Ascending aorta (tissue), 2 donors: ENCODE measurements at regions not wholly inside any gene's neighbourhood (a gene's known extent, or its start where the extent isn't known, plus 50 kb on each side); places are given as distances from the start of the nearest gene placed in this dataset.

Source experiments
- DNase-seq, 2 donors: peaks; one replicate each; pipeline ENCODE4 v3.0.0-alpha.2; 2019; ENCODE audit warnings: low spot score in 2 of 2
- H3K27ac ChIP-seq, 2 donors: fragments of 200-600 bp; sonication (generic); one replicate each; pipeline ENCODE4 v1.5.1; 2016 to 2017; ENCODE audit warnings: mild to moderate bottlenecking in 1 of 2
- H3K27me3 ChIP-seq: fragments of 200-600 bp; sonication (generic); one replicate; pipeline ENCODE4 v1.5.1; 2017
- H3K36me3 ChIP-seq, 2 donors: fragments of 200-600 bp; sonication (generic); one replicate each; pipeline ENCODE4 v1.5.1; 2016
- H3K4me1 ChIP-seq, 2 donors: fragments of 200-600 bp; sonication (generic); one replicate each; pipeline ENCODE4 v1.5.1; 2016 to 2017; ENCODE audit warnings: mild to moderate bottlenecking in 1 of 2
- H3K4me3 ChIP-seq, 2 donors: fragments of 200-600 bp; sonication (generic); one replicate each; pipeline ENCODE4 v1.5.1; 2016 to 2017; ENCODE audit warnings: mild to moderate bottlenecking in 1 of 2
- H3K9me3 ChIP-seq, 2 donors: fragments of 200-600 bp; sonication (generic); one replicate each; pipeline ENCODE4 v1.5.1; 2016
- intact Hi-C: fragments of 100-400 bp; cut with DNase I; formaldehyde crosslinking; loops from one replicate; pipeline ENCODE4 v1.15.1; 2023
- TF ChIP-seq, protein P1 (sequence below), 3 experiments: fragments of 200-600 bp in 2 of 3; fragments of 450-650 bp in 1 of 3; sonication (generic) in 2 of 3; IDR thresholded peaks; one replicate each; pipeline ENCODE4 v1.5.1; 2016 to 2019; ENCODE audit warnings: antibody characterized with exemption in 3 of 3, mild to moderate bottlenecking in 1 of 3, moderate library complexity in 1 of 3

DNA sequence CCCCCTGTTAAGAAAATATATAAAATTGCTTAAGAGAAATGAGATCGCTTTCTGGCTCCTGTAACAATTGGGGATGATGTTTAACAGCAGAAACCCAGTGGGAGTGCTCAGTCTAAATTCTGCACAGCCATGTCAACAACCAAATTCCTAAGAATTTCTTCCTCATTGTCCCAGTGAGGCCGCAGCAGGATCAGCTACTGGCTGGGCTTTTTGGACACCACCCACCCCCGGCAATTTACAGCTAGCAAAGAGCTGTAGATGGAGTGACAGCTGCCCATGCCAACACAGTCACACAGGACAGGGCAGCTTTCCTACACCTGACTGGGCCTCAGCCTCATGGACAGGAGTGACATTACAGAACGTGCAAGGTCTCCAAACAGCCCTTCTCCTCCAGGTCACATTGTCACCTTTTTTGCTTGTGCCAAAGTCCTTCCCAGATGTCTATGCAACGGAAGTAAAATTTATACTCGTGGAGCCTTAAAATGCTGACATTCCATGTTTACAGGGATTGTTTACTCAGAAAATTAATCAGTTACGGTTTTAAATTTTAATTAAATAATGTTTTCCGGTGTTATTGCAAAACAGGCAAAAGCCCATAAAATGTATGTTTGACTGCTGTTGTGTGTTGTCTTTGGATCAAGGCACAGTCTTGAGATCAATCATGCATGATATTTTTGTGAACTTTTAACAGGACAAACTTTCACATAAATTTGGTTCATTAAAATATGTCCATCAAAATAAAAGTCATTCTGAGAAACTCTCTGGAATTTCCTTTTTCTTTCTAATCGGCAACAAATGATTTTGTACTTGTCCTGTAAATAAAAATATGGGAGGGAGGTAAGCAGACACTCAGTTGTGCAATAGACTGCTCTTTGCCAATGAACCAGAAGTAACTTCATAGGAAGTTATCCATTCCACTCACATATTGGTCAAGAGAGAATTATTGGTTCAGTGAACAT, 943.2 kb downstream of the MCTP2 start:
- Histone ChIP-seq H3K36me3 (no peaks in the 10 kb centered on the region), H3K4me3 (no peak overlapping the region), H3K27me3 (no peaks in the 10 kb centered on the region), H3K4me1 (peaks cover 0 to 6% of the 10 kb centered on the region in 2 donors), H3K27ac (peak overlapping the region; percentile 22 to 23), H3K9me3 (peaks cover 0 to under 1% of the 10 kb centered on the region in 2 donors)
- TF ChIP-seq, protein P1, sequence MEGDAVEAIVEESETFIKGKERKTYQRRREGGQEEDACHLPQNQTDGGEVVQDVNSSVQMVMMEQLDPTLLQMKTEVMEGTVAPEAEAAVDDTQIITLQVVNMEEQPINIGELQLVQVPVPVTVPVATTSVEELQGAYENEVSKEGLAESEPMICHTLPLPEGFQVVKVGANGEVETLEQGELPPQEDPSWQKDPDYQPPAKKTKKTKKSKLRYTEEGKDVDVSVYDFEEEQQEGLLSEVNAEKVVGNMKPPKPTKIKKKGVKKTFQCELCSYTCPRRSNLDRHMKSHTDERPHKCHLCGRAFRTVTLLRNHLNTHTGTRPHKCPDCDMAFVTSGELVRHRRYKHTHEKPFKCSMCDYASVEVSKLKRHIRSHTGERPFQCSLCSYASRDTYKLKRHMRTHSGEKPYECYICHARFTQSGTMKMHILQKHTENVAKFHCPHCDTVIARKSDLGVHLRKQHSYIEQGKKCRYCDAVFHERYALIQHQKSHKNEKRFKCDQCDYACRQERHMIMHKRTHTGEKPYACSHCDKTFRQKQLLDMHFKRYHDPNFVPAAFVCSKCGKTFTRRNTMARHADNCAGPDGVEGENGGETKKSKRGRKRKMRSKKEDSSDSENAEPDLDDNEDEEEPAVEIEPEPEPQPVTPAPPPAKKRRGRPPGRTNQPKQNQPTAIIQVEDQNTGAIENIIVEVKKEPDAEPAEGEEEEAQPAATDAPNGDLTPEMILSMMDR (IDR thresholded peaks at IDR 0.05) = no peak
- intact Hi-C loops = loop anchor here (5.0 kb wide), 1 partner anchor 1173 kb away; no protein-coding TSS in a partner anchor
- DNase-seq = no peak

- peaks cover 0 to 14% of the 10 kb centered on the region in 2 donors for H3K9me3 ChIP-seq
- H3K4me3 ChIP-seq = no peak overlapping the region
- TF ChIP-seq, protein P1 (IDR thresholded peaks at IDR 0.05) = no peak
- intact Hi-C loops = no loop called here
- H3K4me1 ChIP-seq = peaks cover 0 to 6% of the 10 kb centered on the region in 2 donors
- H3K27me3 ChIP-seq = no peaks in the 10 kb centered on the region
- DNase-seq = no peak
- H3K36me3 ChIP-seq = no peaks in the 10 kb centered on the region
- no peak overlapping the region for H3K27ac ChIP-seq
These were observed 944.7 kb downstream of the MCTP2 start for GRCh38 chr15:95175914-95176658.

DNA sequence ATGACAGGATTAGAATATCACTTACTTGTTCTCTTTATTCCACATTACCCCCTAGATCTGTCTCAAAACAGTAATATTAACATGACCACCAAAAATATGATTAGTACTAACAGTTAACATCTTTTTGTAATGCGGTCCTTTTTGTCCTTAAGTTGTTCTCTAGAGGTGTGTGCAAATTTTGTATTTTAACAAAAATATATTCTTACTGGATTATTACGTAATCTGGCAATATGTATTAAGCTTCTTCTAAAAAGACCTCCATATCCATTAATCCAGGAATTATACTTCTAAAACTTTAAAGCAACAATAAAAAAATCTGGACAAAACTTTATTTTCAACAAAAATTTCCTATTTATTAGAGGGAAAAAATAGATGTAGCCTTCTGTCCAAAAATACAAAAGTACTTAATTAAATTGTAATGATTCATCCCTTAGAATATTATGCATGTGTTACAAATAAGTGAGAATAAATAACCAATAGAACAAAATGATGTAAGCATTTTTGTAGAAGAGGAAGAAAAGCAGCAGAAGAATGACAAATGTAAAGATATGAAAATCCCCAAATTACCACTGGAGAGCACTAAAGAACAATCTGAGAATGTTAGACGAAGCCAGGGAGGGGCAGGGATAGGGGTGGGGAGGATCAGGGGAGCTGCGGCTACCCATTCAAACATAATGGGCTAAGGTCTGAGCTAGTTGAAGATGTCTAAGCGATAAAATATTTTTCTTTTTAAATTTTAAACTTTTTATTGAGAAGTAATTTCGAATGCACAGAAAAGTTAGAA, 945.6 kb downstream of the MCTP2 start:
- Histone ChIP-seq H3K27me3 (no peaks in the 10 kb centered on the region), H3K4me1 (peaks cover 0 to 6% of the 10 kb centered on the region in 2 donors), H3K4me3 (no peak overlapping the region), H3K36me3 (no peaks in the 10 kb centered on the region), H3K27ac (no peak overlapping the region), H3K9me3 (peaks cover 0 to 14% of the 10 kb centered on the region in 2 donors)
- intact Hi-C loops = no loop called here
- no peak for DNase-seq
- TF ChIP-seq, protein P1 (IDR thresholded peaks at IDR 0.05) = peak in 1 of 3 experiments; percentile 8

DNA sequence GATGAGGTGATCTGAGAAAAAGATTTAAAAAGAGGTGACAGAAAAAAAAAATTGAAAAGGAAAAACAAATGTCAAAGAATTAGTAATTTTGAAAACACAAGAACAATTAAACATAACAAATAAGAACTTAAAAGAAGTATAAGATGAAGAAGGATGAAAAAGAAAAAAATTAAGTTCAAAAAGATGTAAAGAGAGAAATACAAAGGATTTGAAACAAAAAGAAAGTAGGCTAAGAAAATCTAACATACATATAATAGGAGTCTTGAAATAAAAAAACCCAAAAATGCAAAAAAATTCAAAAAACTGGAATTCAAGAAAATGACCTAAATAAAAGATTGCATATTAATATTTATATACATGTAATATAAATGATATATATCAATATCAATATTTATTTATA, 949.2 kb downstream of the MCTP2 start:
- Histone ChIP-seq H3K4me3 (no peak overlapping the region), H3K36me3 (no peaks in the 10 kb centered on the region)
- intact Hi-C loops = no loop called here

GRCh38 chr15:95182091-95182490, 950.7 kb downstream of the MCTP2 start:
- H3K4me3 ChIP-seq = no peak overlapping the region
- H3K27me3 ChIP-seq = no peaks in the 10 kb centered on the region
- intact Hi-C loops = no loop called here
- no peaks in the 10 kb centered on the region for H3K4me1 ChIP-seq
- no peaks in the 10 kb centered on the region for H3K36me3 ChIP-seq
- H3K27ac ChIP-seq = no peak overlapping the region
- TF ChIP-seq, protein P1 (IDR thresholded peaks at IDR 0.05) = no peak
- peaks cover 0 to 14% of the 10 kb centered on the region in 2 donors for H3K9me3 ChIP-seq
- DNase-seq = no peak

More for the DNA sequence above, 949.2 kb downstream of the MCTP2 start:
- Histone ChIP-seq H3K27me3 (no peaks in the 10 kb centered on the region), H3K9me3 (peaks cover 0 to 14% of the 10 kb centered on the region in 2 donors), H3K27ac (no peak overlapping the region), H3K4me1 (no peaks in the 10 kb centered on the region)
- DNase-seq = no peak
- TF ChIP-seq, protein P1 (IDR thresholded peaks at IDR 0.05) = no peak
